Neural progenitor cell (in vitro differentiated cells): ENCODE measurements at regions not wholly inside any gene's neighbourhood (a gene's known extent, or its start where the extent isn't known, plus 50 kb on each side); places are given as distances from the start of the nearest gene placed in this dataset.

Experiments used
- DNase-seq: peaks from one replicate; pipeline ENCODE4 v3.0.0-alpha.2; 2016; ENCODE audit warnings: low spot score
- H2AFZ ChIP-seq: fragments of 200-600 bp; sonication (generic); replicated peaks from 2 replicates; pipeline ENCODE4 v1.6.1; 2016; ENCODE audit warnings: antibody characterized with exemption
- H3F3A ChIP-seq: fragments of 200-600 bp; sonication (generic); 2 replicates; pipeline ENCODE4 v1.6.1; 2016; ENCODE audit warnings: antibody characterized with exemption, low read depth
- H3K27ac ChIP-seq: fragments of 200-600 bp; sonication (generic); 2 replicates; pipeline ENCODE4 v1.5.1; 2016; ENCODE audit warnings: mild to moderate bottlenecking
- H3K27me3 ChIP-seq: fragments of 200-600 bp; sonication (generic); 2 replicates; pipeline ENCODE4 v1.6.1; 2016; ENCODE audit warnings: mild to moderate bottlenecking, moderate library complexity
- H3K36me3 ChIP-seq: fragments of 200-600 bp; sonication (generic); 2 replicates; pipeline ENCODE4 v1.5.1; 2016
- H3K4me1 ChIP-seq: fragments of 200-600 bp; sonication (generic); 2 replicates; pipeline ENCODE4 v1.6.1; 2016; ENCODE audit warnings: mixed run types
- H3K4me2 ChIP-seq: fragments of 200-600 bp; sonication (generic); 2 replicates; pipeline ENCODE4 v1.6.1; 2016
- H3K4me3 ChIP-seq: fragments of 200-600 bp; sonication (generic); 2 replicates; pipeline ENCODE4 v1.5.1; 2016
- H3K79me2 ChIP-seq: fragments of 200-600 bp; sonication (generic); 2 replicates; pipeline ENCODE4 v1.6.1; 2016; ENCODE audit warnings: low read depth
- H3K9ac ChIP-seq: fragments of 200-600 bp; sonication (generic); 2 replicates; pipeline ENCODE4 v1.6.1; 2016
- H3K9me3 ChIP-seq: fragments of 200-600 bp; sonication (generic); 2 replicates; pipeline ENCODE4 v1.5.1; 2016; ENCODE audit warnings: low read depth
- H4K20me1 ChIP-seq: fragments of 200-600 bp; sonication (generic); 2 replicates; pipeline ENCODE4 v1.6.1; 2016; ENCODE audit warnings: low read depth
- H3K27ac Mint-ChIP-seq: 3 replicates; pipeline ENCODE4 v1.8.0; 2021; ENCODE audit warnings: mixed read lengths
- H3K27me3 Mint-ChIP-seq: 2 replicates; pipeline ENCODE4 v1.8.0; 2022; ENCODE audit warnings: low read depth, mild to moderate bottlenecking, inconsistent platforms, moderate library complexity, mixed read lengths; ENCODE audit not compliant: insufficient read depth
- H3K36me3 Mint-ChIP-seq: 3 replicates; pipeline ENCODE4 v1.8.0; 2021; ENCODE audit warnings: mixed read lengths
- H3K4me1 Mint-ChIP-seq: 3 replicates; pipeline ENCODE4 v1.8.0; 2021; ENCODE audit warnings: mixed read lengths
- H3K4me3 Mint-ChIP-seq: 3 replicates; pipeline ENCODE4 v1.8.0; 2021; ENCODE audit warnings: mild to moderate bottlenecking, moderate library complexity, mixed read lengths
- H3K9me3 Mint-ChIP-seq: 3 replicates; pipeline ENCODE4 v1.8.0; 2020; ENCODE audit warnings: mixed read lengths
- CTCF ChIP-seq: fragments of 200-600 bp; sonication (generic); IDR thresholded peaks from 2 replicates; pipeline ENCODE4 v1.5.1; 2017; ENCODE audit warnings: antibody characterized with exemption, mild to moderate bottlenecking
- EZH2 ChIP-seq: fragments of 200-600 bp; sonication (generic); IDR thresholded peaks from 2 replicates; pipeline ENCODE4 v1.6.1; 2017; ENCODE audit warnings: antibody characterized with exemption, mild to moderate bottlenecking, moderate library complexity
- EZH2phosphoT487 ChIP-seq: fragments of 200-600 bp; sonication (generic); IDR thresholded peaks from 2 replicates; pipeline ENCODE4 v1.6.1; 2017; ENCODE audit warnings: antibody characterized with exemption

GRCh38 chr4:71860643-71861042 is 76.8 kb upstream of the GC start:
- H3K4me1 ChIP-seq = peaks cover 9% of the 10 kb centered on the region
- no peaks in the 10 kb centered on the region for H3K27me3 ChIP-seq
- no peak overlapping the region for H3K4me2 ChIP-seq
- DNase-seq = peak; percentile 46
- Mint-ChIP-seq H3K9me3 (peaks cover 27% of the 10 kb centered on the region), H3K4me1 (no peaks in the 10 kb centered on the region), H3K27ac (no peak overlapping the region), H3K36me3 (peaks cover 2% of the 10 kb centered on the region), H3K4me3 (no peak overlapping the region), H3K27me3 (no peaks in the 10 kb centered on the region)
- H3K9me3 ChIP-seq = peaks cover 22% of the 10 kb centered on the region
- TF ChIP-seq CTCF = no peak
- TF ChIP-seq EZH2 = no peak
- TF ChIP-seq EZH2phosphoT487 = no peak
- no peak overlapping the region for H2AFZ ChIP-seq
- no peak overlapping the region for H3K4me3 ChIP-seq
- H3K36me3 ChIP-seq = no peaks in the 10 kb centered on the region
- no peak overlapping the region for H3K9ac ChIP-seq
- H3K27ac ChIP-seq = no peak overlapping the region
- H4K20me1 ChIP-seq = no peaks in the 10 kb centered on the region
- peaks cover 11% of the 10 kb centered on the region for H3F3A ChIP-seq
- H3K79me2 ChIP-seq = no peaks in the 10 kb centered on the region

- Histone ChIP-seq H3F3A (peaks cover 9% of the 10 kb centered on the region), H3K4me1 (peaks cover 5% of the 10 kb centered on the region), H3K9me3 (peaks cover 22% of the 10 kb centered on the region), H4K20me1 (no peaks in the 10 kb centered on the region), H3K79me2 (no peaks in the 10 kb centered on the region), H3K36me3 (no peaks in the 10 kb centered on the region), H2AFZ (no peak overlapping the region), H3K4me3 (no peak overlapping the region), H3K27ac (no peak overlapping the region), H3K9ac (no peak overlapping the region), H3K27me3 (no peaks in the 10 kb centered on the region), H3K4me2 (no peak overlapping the region)
- Mint-ChIP-seq H3K4me1 (no peaks in the 10 kb centered on the region), H3K27ac (no peak overlapping the region), H3K36me3 (peaks cover 2% of the 10 kb centered on the region), H3K27me3 (no peaks in the 10 kb centered on the region), H3K4me3 (no peak overlapping the region), H3K9me3 (peaks cover 27% of the 10 kb centered on the region)
- no peak for TF ChIP-seq EZH2
- TF ChIP-seq CTCF = no peak
- TF ChIP-seq EZH2phosphoT487 = no peak
- DNase-seq = no peak
Measured at GRCh38 chr4:71862315-71862714, 78.4 kb upstream of the GC start.

- no peaks in the 10 kb centered on the region for H3K27me3 ChIP-seq
- peaks cover 2% of the 10 kb centered on the region for H3K36me3 Mint-ChIP-seq
- H2AFZ ChIP-seq = no peak overlapping the region
- H3K4me1 Mint-ChIP-seq = no peaks in the 10 kb centered on the region
- DNase-seq = no peak
- no peaks in the 10 kb centered on the region for H3K36me3 ChIP-seq
- H4K20me1 ChIP-seq = no peaks in the 10 kb centered on the region
- no peak for TF ChIP-seq CTCF
- TF ChIP-seq EZH2 = no peak
- TF ChIP-seq EZH2phosphoT487 = no peak
- no peak overlapping the region for H3K27ac Mint-ChIP-seq
- peaks cover 27% of the 10 kb centered on the region for H3K9me3 Mint-ChIP-seq
- peaks cover 22% of the 10 kb centered on the region for H3K9me3 ChIP-seq
- H3K4me2 ChIP-seq = no peak overlapping the region
- no peaks in the 10 kb centered on the region for H3K4me1 ChIP-seq
- no peaks in the 10 kb centered on the region for H3K27me3 Mint-ChIP-seq
- H3K4me3 Mint-ChIP-seq = no peak overlapping the region
- no peak overlapping the region for H3K4me3 ChIP-seq
- peaks cover under 1% of the 10 kb centered on the region for H3F3A ChIP-seq
- H3K27ac ChIP-seq = no peak overlapping the region
- no peak overlapping the region for H3K9ac ChIP-seq
- no peaks in the 10 kb centered on the region for H3K79me2 ChIP-seq
Measured at GRCh38 chr4:71863457-71863856, 79.6 kb upstream of the GC start.
